OCI-M1 (cell line): ENCODE measurements at regions not wholly inside any gene's neighbourhood (a gene's known extent, or its start where the extent isn't known, plus 50 kb on each side); places are given as distances from the start of the nearest gene placed in this dataset.
"Not testable (repeated sequence)": the region's sequence is repeated elsewhere in the genome, so short reads cannot be mapped to it uniquely, and the experiment has no call there.

Experiments used
- DNase-seq: peaks from one replicate; lab custom pipeline; 2025; lab: John Stamatoyannopoulos, UW

GRCh38 chr2:56021136-56021474, 97.5 kb upstream of the EFEMP1 start:
- no peak for DNase-seq

GRCh38 chr2:56021579-56021978, 98.0 kb upstream of the EFEMP1 start:
- no peak for DNase-seq

GRCh38 chr2:56025469-56026193, 102.0 kb upstream of the EFEMP1 start:
- DNase-seq: no peak

GRCh38 chr2:56026828-56027227, 103.2 kb upstream of the EFEMP1 start:
- DNase-seq: no peak

DNA sequence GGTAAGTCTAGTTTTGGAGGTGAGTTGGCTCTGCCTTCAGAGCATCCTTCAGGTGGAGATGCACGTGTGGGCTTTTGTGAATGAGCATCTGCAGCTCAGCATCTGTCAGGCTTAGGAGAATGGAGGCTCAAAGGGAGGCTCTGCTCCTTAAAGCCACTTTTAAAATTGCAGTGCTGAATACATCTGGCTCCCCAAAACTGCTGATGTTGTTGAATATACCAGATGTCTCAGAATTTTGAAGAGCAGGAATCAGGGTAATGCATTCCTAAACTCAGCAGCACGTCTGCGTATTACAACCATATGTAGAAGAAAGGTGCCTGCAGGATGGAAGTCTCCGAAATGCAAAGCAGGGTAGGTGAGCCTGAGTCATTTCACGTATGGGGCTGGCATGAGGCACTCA, 106.5 kb upstream of the EFEMP1 start:
- DNase-seq: no peak

GRCh38 chr2:56030901-56031300, 107.3 kb upstream of the EFEMP1 start:
- DNase-seq: no peak

GRCh38 chr2:56034258-56034657, 110.7 kb upstream of the EFEMP1 start:
- no peak for DNase-seq

DNA sequence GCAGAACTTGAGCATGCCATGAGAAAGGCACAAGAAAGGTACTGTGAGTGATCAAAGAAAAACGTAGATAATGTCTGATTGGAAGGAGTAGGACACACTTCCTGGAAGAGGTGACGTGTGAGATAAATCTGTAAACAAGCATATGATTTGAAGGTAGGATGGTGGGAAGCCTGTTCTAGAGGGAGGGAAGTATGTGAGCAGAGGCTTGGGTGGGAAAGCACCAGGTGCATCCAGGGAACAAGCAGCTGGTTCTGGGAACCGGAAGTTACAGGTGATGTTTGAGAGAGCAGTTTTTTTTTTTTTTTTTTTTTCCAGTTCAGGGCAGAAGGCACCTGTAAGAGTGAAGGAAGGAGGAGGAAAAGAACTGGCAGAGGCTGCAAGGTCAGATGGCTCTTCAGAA, 116.6 kb upstream of the EFEMP1 start:
- no peak for DNase-seq

DNA sequence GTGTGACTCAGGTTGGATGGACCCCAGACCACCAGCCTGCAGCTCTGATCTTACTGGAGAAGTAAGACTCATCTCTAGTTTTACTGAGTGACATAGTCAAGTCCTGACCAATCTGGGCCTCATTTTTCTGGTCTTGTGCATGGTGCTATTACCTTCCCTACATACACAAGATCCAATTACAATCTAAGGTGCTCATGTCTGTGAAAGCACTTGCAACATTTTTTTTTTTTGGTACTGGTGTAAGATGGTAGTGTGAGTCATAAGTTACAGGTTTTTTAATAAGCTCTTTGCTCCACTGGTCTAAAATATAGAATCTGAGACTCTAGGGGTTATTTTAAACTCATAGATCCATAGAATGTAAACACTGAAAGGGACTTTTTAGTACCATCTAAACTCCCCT, 117.3 kb upstream of the EFEMP1 start:
- no peak for DNase-seq

DNA sequence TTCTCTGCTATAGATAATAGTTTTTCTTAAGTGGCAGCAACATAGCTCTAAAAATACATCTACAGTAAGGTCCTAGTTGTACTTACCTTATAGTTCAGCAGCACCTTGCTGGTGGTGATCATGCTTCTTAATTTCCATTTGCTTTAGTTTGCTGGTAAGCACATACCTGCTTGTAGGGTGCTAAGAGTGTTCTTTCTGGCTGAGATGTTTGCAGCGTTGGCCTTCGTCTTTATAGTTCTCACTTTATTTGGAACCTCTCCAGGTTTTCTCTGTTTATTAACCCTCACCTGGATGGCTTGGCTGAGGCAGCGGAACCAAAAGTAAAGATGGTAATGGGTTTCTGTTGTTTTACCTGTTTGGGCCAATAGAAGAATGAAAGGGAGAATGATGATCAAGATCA, 123.6 kb upstream of the EFEMP1 start:
- DNase-seq: no peak

DNA sequence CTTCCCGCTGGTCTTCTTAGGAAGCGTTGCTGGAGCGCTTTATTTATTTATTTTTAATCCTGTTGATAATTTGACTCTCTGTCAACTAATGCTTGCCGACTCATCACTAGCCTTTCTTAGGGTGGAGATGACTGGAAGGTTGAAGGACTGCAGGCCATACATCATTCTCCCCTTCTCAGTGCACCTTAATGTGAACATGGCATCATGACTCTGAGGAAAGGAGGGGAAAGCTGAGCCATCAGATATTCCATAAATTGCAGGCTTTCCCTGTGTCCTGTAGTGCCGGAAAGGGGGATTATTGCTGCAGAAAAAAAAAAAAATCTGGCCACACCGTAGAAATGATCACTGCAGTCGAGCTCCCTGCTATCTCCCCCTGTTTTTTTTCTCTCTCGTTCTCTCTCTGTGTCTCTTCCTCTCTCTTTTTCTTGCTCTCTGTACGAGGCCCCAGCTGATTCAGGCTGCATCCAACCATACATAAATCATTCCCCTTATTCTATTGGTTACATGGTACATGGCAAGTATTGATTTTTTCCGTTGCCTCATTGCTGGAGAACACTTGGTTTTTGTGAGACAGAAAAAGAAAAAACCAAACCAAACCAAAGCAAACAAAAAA, 125.8 kb upstream of the EFEMP1 start:
- no peak for DNase-seq

GRCh38 chr2:56053679-56054078, 130.1 kb upstream of the EFEMP1 start:
- DNase-seq: no peak

DNA sequence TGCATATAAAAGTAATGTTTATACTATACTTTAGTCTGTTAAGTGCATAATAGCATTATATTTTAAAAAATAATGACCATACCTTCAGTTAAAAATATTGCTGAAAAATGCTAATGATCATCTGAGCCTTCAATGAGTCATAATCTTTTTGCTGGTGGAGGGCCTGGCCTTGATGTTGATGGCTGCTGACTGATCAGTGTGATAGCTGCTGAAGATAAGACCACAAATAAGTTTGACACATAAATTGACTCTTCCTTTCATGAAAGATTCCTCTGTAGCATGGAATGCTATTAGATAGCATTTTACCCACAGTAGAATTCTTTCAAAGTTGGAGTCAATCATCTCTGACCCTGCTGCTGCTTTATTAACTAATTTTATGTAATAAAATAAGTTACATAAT, 128.4 kb upstream of the CCDC85A start:
- no peak for DNase-seq

DNA sequence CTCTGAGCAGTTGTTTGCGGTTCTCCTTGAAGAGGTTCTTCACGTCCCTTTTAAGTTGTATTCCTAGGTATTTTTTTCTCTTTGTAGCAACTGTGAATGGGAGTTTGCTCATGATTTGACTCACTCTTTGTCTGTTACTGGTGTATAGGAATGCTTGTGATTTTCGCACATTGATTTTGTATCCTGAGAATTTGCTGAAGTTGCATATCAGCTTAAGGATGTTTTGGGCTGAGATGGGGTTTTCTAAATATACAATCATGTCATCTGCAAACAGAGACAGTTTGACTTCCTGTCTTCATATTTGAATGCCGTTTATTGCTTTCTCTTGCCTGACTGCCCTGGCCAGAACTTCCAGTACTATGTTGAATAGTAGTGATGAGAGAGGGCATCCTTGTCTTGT, 122.5 kb upstream of the CCDC85A start:
- not testable (repeated sequence) for DNase-seq

DNA sequence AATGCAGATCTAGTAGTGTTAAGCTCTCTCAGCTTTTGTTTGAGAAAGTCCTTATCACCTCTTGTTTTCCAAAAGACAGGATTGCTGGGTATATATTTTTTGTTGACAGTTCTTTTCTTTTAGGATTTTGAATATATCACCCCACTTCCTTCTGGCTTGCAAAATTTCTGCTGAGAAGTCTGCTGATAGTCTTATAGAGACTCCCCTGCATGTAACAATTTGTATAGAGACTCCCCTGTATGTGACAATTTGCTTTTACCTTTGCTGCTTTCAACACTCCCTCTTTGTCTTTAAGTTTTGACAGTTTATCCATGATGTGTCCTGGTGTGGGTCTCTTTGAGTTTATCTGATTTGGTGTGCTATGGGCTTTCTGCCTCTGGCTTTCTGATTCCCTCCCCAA, 115.0 kb upstream of the CCDC85A start:
- DNase-seq: no peak

DNA sequence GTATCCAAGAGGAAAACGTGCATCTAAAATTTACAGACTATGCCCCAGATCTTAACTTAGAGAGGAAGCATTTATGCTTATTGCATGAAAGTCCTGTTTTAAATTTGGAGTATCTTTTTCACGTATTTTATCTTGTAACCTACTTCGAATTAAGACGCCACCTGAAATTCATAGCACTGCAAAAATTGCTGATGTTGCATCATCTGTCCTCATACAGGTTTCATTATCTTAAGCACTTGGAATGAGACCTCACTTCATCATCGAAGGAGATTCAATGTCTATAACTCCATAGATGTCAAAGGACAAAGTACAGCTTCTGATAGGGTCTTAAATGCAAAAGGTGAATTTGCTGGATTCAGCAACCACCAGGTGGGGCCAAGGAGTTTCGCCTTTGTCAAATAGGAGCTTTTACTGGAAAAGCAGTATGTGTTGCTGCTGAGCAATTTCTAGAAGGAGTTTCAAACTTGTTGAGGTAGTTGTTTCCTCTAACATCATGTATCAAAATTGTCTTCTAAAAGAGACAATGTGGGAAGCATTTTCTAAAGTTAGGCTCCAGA, 106.4 kb upstream of the CCDC85A start:
- DNase-seq: peak; percentile 51

DNA sequence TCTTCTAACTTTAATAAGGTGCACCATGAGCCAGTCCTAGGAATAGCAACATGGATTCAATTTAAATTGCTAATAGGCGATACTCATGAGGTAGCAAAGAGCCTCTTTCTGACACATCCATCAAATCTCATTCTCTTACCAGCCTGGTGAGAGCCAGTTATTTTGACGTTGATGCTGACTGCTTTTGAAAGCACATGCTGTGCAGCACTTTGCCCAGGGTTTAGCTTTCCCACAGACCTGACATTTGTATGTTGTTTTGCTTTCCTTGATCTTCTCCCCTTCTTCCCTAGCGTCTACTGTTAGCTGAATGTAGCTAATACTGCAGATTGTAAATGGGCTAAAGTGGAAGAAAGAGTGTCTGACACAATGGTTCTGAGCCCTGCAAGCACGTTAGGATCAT, 101.1 kb upstream of the CCDC85A start:
- no peak for DNase-seq

- DNase-seq: no peak
Measured at GRCh38 chr2:56084111-56084901, 99.5 kb upstream of the CCDC85A start.

DNA sequence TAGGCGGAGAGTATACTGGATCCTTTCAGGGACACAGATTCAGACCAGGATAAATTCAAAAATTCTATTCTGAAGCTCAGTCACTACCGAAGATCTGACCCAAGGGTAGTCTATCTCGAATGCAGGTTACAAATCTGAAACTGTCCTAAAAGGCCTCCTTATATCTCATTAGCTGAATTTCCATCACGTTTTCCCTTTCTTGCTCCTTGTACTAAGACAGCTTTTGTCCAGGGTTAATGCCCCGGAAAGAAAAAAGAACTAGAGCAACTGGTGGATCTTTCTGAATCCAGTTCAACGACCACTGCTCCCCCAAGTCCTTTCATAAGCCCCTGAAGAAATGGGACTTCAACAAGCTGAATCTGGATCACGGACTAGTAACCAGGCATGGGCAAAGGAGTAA, 97.5 kb upstream of the CCDC85A start:
- no peak for DNase-seq

- DNase-seq: no peak
Measured at GRCh38 chr2:56088411-56088810, 95.4 kb upstream of the CCDC85A start.

GRCh38 chr2:56089931-56090330, 93.9 kb upstream of the CCDC85A start:
- no peak for DNase-seq

GRCh38 chr2:56099963-56100362, 83.8 kb upstream of the CCDC85A start:
- no peak for DNase-seq

DNA sequence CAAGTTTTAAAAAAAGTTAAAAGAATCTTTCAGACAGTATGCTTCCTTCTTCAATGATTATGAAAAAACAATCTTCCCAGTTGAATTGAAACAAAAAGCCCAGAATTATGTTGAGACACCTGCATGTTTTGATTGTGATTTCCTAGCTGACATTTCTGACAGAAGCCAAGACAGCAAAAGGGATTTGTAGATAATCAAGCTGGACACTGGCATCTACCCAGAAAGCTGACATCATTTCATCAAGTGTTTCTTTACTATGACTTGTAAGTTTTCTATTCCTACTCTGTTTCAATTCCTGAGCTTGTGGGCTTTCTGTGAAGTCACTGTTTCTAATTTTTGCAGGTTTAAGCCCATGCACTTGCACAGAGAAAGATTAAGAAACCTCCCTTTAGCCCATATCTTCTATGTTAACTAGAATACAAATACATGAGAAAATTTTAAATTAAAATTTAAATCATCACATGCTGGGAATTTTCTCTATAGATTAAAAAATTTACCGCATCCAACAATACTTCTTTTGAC, 82.9 kb upstream of the CCDC85A start:
- no peak for DNase-seq
